HepG2 (cell line): ENCODE measurements at regions not wholly inside any gene's neighbourhood (a gene's known extent, or its start where the extent isn't known, plus 50 kb on each side); places are given as distances from the start of the nearest gene placed in this dataset.

Source experiments
- ATAC-seq: fragments of 200-7000 bp; cut with Tn5 transposase; 3 replicates; pipeline ENCODE4 v1.9.1; 2020; ENCODE audit warnings: mild to moderate bottlenecking, moderate library complexity
- BruUV-seq: library from RNA; stranded (reverse); fragments of 400-500 nt; replicated peaks from 2 replicates; lab custom pipeline; 2021; lab: Mats Ljungman, UMichigan
- CTCF ChIA-PET: fragments of 300-600 bp; formaldehyde crosslinking; extraction: SDS; loops from one replicate; lab custom pipeline; 2021; ENCODE audit warnings: low total read pairs, inconsistent platforms, low intra/inter-chr PET ratio; lab: Yijun Ruan, JAX
- POLR2A ChIA-PET: fragments of 350-600 bp; sonication (Branson Sonifier 250); formaldehyde crosslinking; loops from one replicate; lab custom pipeline; 2020; ENCODE audit warnings: antibody characterized with exemption, inconsistent platforms; lab: Yijun Ruan, JAX
- DNase-seq: peaks from one replicate; pipeline ENCODE4 v3.0.0-alpha.2; 2015; ENCODE audit warnings: low spot score
- FAIRE-seq: peaks from 3 replicates; lab custom pipeline; 2011; peaks lifted over from hg19 to GRCh38; lab: Jason Lieb, UNC
- H2AFZ ChIP-seq: one replicate; pipeline ENCODE4 v1.6.1; 2011; ENCODE audit warnings: low read length, inconsistent platforms
- H3K27ac ChIP-seq: fragments of 300-600 bp; 3 replicates; pipeline ENCODE4 v1.8.0; 2011; ENCODE audit warnings: mixed run types, mild to moderate bottlenecking, mixed read lengths, low read length, inconsistent platforms; ENCODE audit not compliant: insufficient read depth; ENCODE audit errors: extremely low read length
- H3K27me3 ChIP-seq, 2 experiments: fragments of 200-600 bp in 1 of 2; 2 replicates in 1 of 2; 3 replicates in 1 of 2; pipeline versions ENCODE4 v1.6.0 to v1.8.0; 2011; ENCODE audit warnings: low read length in 2 of 2, mild to moderate bottlenecking in 2 of 2, moderate library complexity in 2 of 2, inconsistent platforms in 1 of 2; ENCODE audit not compliant: insufficient read depth in 2 of 2, control insufficient read depth in 1 of 2
- H3K36me3 ChIP-seq, 2 experiments: fragments of 200-600 bp in 1 of 2; replicated peaks in 1 of 2; 2 replicates in 1 of 2; 3 replicates in 1 of 2; pipeline versions ENCODE4 v1.5.1 to v1.8.0; 2011; ENCODE audit warnings: low read length in 2 of 2, inconsistent platforms in 1 of 2; ENCODE audit not compliant: insufficient read depth in 2 of 2, control insufficient read depth in 1 of 2
- H3K4me1 ChIP-seq: 2 replicates; pipeline ENCODE4 v1.5.1; 2012; ENCODE audit warnings: low read length, inconsistent platforms; ENCODE audit not compliant: insufficient read depth
- H3K4me2 ChIP-seq: 2 replicates; pipeline ENCODE4 v1.6.0; 2011; ENCODE audit warnings: low read depth, low read length, inconsistent platforms
- H3K4me3 ChIP-seq, 3 experiments: fragments of 200-600 bp in 1 of 3; sonication (generic), shearing (Covaris generic) in 1 of 3; replicated peaks in 1 of 3; 2 replicates each; pipeline ENCODE4 v1.5.1; 2011 to 2016; ENCODE audit warnings: low read length in 3 of 3, inconsistent platforms in 2 of 3, low read depth in 2 of 3, mild to moderate bottlenecking in 2 of 3, control low read depth in 1 of 3, mixed read lengths in 1 of 3; ENCODE audit not compliant: insufficient read depth in 1 of 3
- H3K79me2 ChIP-seq: one replicate; pipeline ENCODE4 v1.6.1; 2011; ENCODE audit warnings: low read length, inconsistent platforms; ENCODE audit not compliant: insufficient read depth
- H3K9ac ChIP-seq: 2 replicates; pipeline ENCODE4 v1.6.0; 2011; ENCODE audit warnings: mild to moderate bottlenecking, low read depth, low read length, inconsistent platforms; ENCODE audit not compliant: insufficient read depth
- H3K9me3 ChIP-seq: 2 replicates; pipeline ENCODE4 v1.5.1; 2012; ENCODE audit warnings: mild to moderate bottlenecking, low read length
- H4K20me1 ChIP-seq: 2 replicates; pipeline ENCODE4 v1.6.0; 2011; ENCODE audit warnings: inconsistent platforms, mild to moderate bottlenecking, low read length, moderate library complexity; ENCODE audit not compliant: insufficient read depth
- ARNT ChIP-seq: fragments of 450-650 bp; IDR thresholded peaks from 2 replicates; pipeline ENCODE4 v1.6.1; 2017
- JARID2 ChIP-seq: sonication (generic); formaldehyde crosslinking; IDR thresholded peaks from 2 replicates; pipeline ENCODE4 v1.8.1; 2023; ENCODE audit warnings: missing genetic modification reagents, inconsistent platforms; ENCODE audit not compliant: insufficient replicate concordance
- ZBTB7A ChIP-seq: sonication (generic); formaldehyde crosslinking; IDR thresholded peaks from 2 replicates; pipeline ENCODE4 v1.8.0; 2022; ENCODE audit warnings: mild to moderate bottlenecking, missing genetic modification reagents
- ZFP36L2 ChIP-seq: sonication (generic); formaldehyde crosslinking; IDR thresholded peaks from 2 replicates; pipeline ENCODE4 v1.4.0; 2020; ENCODE audit warnings: missing genetic modification reagents
- ZNF484 ChIP-seq: sonication (generic); formaldehyde crosslinking; IDR thresholded peaks from 2 replicates; pipeline ENCODE4 v1.5.1; 2020; ENCODE audit warnings: mild to moderate bottlenecking, low read depth, missing genetic modification reagents, borderline replicate concordance
- ZNF678 ChIP-seq: sonication (generic); formaldehyde crosslinking; IDR thresholded peaks from 2 replicates; pipeline ENCODE4 v1.4.0; 2020; ENCODE audit warnings: mild to moderate bottlenecking, missing genetic modification reagents
- WGBS: methylation state at CpG from one replicate; pipeline ENCODE4 v1.1.6; 2017; ENCODE audit warnings: low lambda C conversion rate; 5-methylcytosine and 5-hydroxymethylcytosine counted together
- in situ Hi-C: cut with HindIII; loops from 2 replicates; pipeline ENCODE4 v1.10.0; 2017; ENCODE audit warnings: low pct_unique_long_range_greater_than_20kb; ENCODE audit not compliant: extremely low pct_ligation_motif_present
- intact Hi-C: fragments of 100-400 bp; cut with micrococcal nuclease; formaldehyde crosslinking; loops from one replicate; pipeline ENCODE4 v1.10.0; 2022; ENCODE audit not compliant: unreplicated experiment
- TF ChIP-seq, protein P1 (sequence below): fragments of 450-650 bp; IDR thresholded peaks from 2 replicates; pipeline ENCODE4 v1.6.1; 2016
- TF ChIP-seq, protein P2 (sequence below): sonication (generic); formaldehyde crosslinking; IDR thresholded peaks from 2 replicates; pipeline ENCODE4 v1.4.0; 2020; ENCODE audit warnings: missing genetic modification reagents

DNA sequence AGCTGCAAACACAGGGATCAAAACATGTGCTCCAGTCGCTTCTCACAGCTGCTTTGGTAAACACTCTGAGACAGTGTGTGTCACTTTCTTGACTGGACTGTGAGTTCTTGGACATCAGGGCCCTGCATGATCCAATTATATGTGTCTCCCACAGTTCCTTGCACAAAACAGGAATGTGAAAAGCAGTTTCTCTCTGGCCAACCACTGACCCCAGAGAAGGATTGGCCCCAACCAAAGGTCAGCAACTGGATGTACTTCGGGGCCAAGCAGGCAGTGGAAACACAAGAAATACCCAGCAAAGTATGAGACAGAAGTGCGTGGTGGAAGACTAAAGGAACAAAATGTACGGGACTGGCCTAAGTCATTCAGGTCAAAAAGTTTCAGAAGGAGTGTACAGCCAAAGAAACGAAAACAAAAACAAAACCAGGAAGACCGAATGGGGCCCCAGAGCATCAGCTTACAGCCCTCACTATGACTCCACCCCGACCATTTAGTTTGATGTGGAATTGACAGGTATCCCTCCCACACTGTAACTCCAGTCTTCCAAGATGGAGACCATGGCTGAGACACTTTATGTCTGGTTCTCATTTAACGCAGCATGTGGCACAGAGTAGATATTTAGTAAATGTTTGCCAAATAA lies 76.7 kb upstream of the LPP start:
- Histone ChIP-seq H3K79me2 (no peaks in the 10 kb centered on the region), H3K27me3 (no peaks in the 10 kb centered on the region; a peak in 1 of 5 replicates), H4K20me1 (no peaks in the 10 kb centered on the region), H3K4me2 (no peak overlapping the region), H3K4me1 (peaks cover 24% of the 10 kb centered on the region), H3K9ac (no peak overlapping the region), H2AFZ (no peak overlapping the region), H3K4me3 (no peak overlapping the region), H3K36me3 (no peaks in the 10 kb centered on the region), H3K27ac (no peak overlapping the region), H3K9me3 (no peaks in the 10 kb centered on the region)
- POLR2A ChIA-PET: no interaction called here
- CTCF ChIA-PET: no interaction called here
- ATAC-seq (no peak), FAIRE-seq (no peak), DNase-seq (no peak)
- no TSS peak for BruUV-seq
- in situ Hi-C loops: no loop called here
- TF ChIP-seq ZNF678: no peak
- TF ChIP-seq ZNF484 (CRISPR knock-in tag): no peak
- no peak for TF ChIP-seq ZFP36L2 (CRISPR knock-in tag)
- TF ChIP-seq, protein P1, sequence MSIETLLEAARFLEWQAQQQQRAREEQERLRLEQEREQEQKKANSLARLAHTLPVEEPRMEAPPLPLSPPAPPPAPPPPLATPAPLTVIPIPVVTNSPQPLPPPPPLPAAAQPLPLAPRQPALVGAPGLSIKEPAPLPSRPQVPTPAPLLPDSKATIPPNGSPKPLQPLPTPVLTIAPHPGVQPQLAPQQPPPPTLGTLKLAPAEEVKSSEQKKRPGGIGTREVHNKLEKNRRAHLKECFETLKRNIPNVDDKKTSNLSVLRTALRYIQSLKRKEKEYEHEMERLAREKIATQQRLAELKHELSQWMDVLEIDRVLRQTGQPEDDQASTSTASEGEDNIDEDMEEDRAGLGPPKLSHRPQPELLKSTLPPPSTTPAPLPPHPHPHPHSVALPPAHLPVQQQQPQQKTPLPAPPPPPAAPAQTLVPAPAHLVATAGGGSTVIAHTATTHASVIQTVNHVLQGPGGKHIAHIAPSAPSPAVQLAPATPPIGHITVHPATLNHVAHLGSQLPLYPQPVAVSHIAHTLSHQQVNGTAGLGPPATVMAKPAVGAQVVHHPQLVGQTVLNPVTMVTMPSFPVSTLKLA: no peak
- TF ChIP-seq ZBTB7A (CRISPR knock-in tag): no peak
- TF ChIP-seq JARID2: no peak
- TF ChIP-seq, protein P2, sequence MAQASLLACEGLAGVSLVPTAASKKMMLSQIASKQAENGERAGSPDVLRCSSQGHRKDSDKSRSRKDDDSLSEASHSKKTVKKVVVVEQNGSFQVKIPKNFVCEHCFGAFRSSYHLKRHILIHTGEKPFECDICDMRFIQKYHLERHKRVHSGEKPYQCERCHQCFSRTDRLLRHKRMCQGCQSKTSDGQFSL (CRISPR knock-in tag): no peak
- no peak for TF ChIP-seq ARNT
- intact Hi-C loops: no loop called here
- WGBS: 84% methylated on average over 7 of the region's 8 CpGs
